Uterus (tissue), 3 donors: ENCODE measurements at regions not wholly inside any gene's neighbourhood (a gene's known extent, or its start where the extent isn't known, plus 50 kb on each side); places are given as distances from the start of the nearest gene placed in this dataset.

Source experiments
- DNase-seq, 2 donors: peaks; one replicate each; pipeline ENCODE4 v3.0.0-alpha.2; 2019 to 2020
- H3K27ac ChIP-seq, 2 donors: fragments of 200-600 bp; sonication (generic); 1 replicate in 1 of 2; 2 replicates in 1 of 2; pipeline ENCODE4 v1.5.1; 2016 to 2018
- H3K27me3 ChIP-seq, 2 donors: fragments of 200-600 bp; sonication (generic); one replicate each; pipeline ENCODE4 v1.5.1; 2018 to 2019; ENCODE audit warnings: control low read depth in 1 of 2
- H3K36me3 ChIP-seq, 2 donors: fragments of 200-600 bp; sonication (generic); one replicate each; pipeline ENCODE4 v1.5.1; 2019; ENCODE audit warnings: control low read depth in 1 of 2
- H3K4me1 ChIP-seq, 2 donors: fragments of 200-600 bp; sonication (generic); one replicate each; pipeline ENCODE4 v1.5.1; 2018 to 2019; ENCODE audit warnings: control low read depth in 1 of 2
- H3K4me3 ChIP-seq, 2 donors: fragments of 200-600 bp; sonication (generic); 1 replicate in 1 of 2; 2 replicates in 1 of 2; pipeline ENCODE4 v1.5.1; 2018 to 2019; ENCODE audit warnings: mild to moderate bottlenecking in 1 of 2
- H3K9me3 ChIP-seq, 2 donors: fragments of 200-600 bp; sonication (generic); one replicate each; pipeline ENCODE4 v1.5.1; 2019; ENCODE audit warnings: control low read depth in 1 of 2
- CTCF ChIP-seq, 4 experiments: fragments of 200-600 bp in 2 of 4; fragments of 450-650 bp in 2 of 4; sonication (generic) in 2 of 4; IDR thresholded peaks; one replicate each; pipeline ENCODE4 v1.5.1; 2016 to 2019; ENCODE audit warnings: antibody characterized with exemption in 4 of 4, mild to moderate bottlenecking in 2 of 4, moderate library complexity in 1 of 4
- POLR2A ChIP-seq, 2 donors: fragments of 450-650 bp; IDR thresholded peaks; one replicate each; pipeline ENCODE4 v1.6.1; 2016; ENCODE audit warnings: antibody characterized with exemption in 2 of 2, mild to moderate bottlenecking in 1 of 2, moderate library complexity in 1 of 2
- intact Hi-C: fragments of 100-400 bp; cut with DNase I; formaldehyde crosslinking; loops from one replicate; pipeline ENCODE4 v1.15.1; 2023; ENCODE audit warnings: low total_unique reads
- donor health status: DM: yes; HTN: yes; CAD: no.

GRCh38 chr6:87875781-87876180 is 171.9 kb upstream of the SPACA1 start:
- H3K4me1 ChIP-seq = no peaks in the 10 kb centered on the region
- no peaks in the 10 kb centered on the region for H3K36me3 ChIP-seq
- no peak for DNase-seq
- no peaks in the 10 kb centered on the region for H3K27me3 ChIP-seq
- TF ChIP-seq POLR2A (IDR thresholded peaks at IDR 0.05) (no peak), CTCF (IDR thresholded peaks at IDR 0.05) (no peak)
- no peaks in the 10 kb centered on the region for H3K9me3 ChIP-seq
- intact Hi-C loops = no loop called here
- no peak overlapping the region for H3K4me3 ChIP-seq
- H3K27ac ChIP-seq = no peak overlapping the region

- no peaks in the 10 kb centered on the region for H3K4me1 ChIP-seq
- TF ChIP-seq POLR2A (IDR thresholded peaks at IDR 0.05) = no peak
- no peak for TF ChIP-seq CTCF (IDR thresholded peaks at IDR 0.05)
- no peak overlapping the region for H3K27ac ChIP-seq
- intact Hi-C loops = no loop called here
- H3K27me3 ChIP-seq = no peaks in the 10 kb centered on the region
- DNase-seq = no peak
- no peak overlapping the region for H3K4me3 ChIP-seq
- no peaks in the 10 kb centered on the region for H3K9me3 ChIP-seq
- H3K36me3 ChIP-seq = no peaks in the 10 kb centered on the region
Measured at GRCh38 chr6:87873556-87873955, 171.5 kb upstream of the AKIRIN2 start.

GRCh38 chr6:87870556-87870955 is 168.5 kb upstream of the AKIRIN2 start:
- Histone ChIP-seq H3K4me3 (no peak overlapping the region), H3K36me3 (no peaks in the 10 kb centered on the region), H3K4me1 (no peaks in the 10 kb centered on the region), H3K9me3 (no peaks in the 10 kb centered on the region), H3K27me3 (no peaks in the 10 kb centered on the region), H3K27ac (peak overlapping the region; percentile 30 to 49)
- no peak for TF ChIP-seq CTCF (IDR thresholded peaks at IDR 0.05)
- TF ChIP-seq POLR2A (IDR thresholded peaks at IDR 0.05) = no peak
- intact Hi-C loops = no loop called here
- DNase-seq = no peak

- H3K4me3 ChIP-seq = no peak overlapping the region
- H3K27me3 ChIP-seq = no peaks in the 10 kb centered on the region
- no peaks in the 10 kb centered on the region for H3K9me3 ChIP-seq
- TF ChIP-seq CTCF (IDR thresholded peaks at IDR 0.05) (no peak), POLR2A (IDR thresholded peaks at IDR 0.05) (no peak)
- intact Hi-C loops = no loop called here
- H3K36me3 ChIP-seq = no peaks in the 10 kb centered on the region
- no peak for DNase-seq
- H3K27ac ChIP-seq = peak overlapping the region in 1 of 2 donors; percentile 49
- H3K4me1 ChIP-seq = no peaks in the 10 kb centered on the region
Measured at GRCh38 chr6:87869064-87869905, 167.3 kb upstream of the AKIRIN2 start.

- Histone ChIP-seq H3K36me3 (no peaks in the 10 kb centered on the region), H3K27ac (no peak overlapping the region), H3K4me3 (no peak overlapping the region), H3K4me1 (no peaks in the 10 kb centered on the region), H3K9me3 (no peaks in the 10 kb centered on the region), H3K27me3 (no peaks in the 10 kb centered on the region)
- TF ChIP-seq CTCF (IDR thresholded peaks at IDR 0.05) = no peak
- TF ChIP-seq POLR2A (IDR thresholded peaks at IDR 0.05) = no peak
- intact Hi-C loops = no loop called here
- no peak for DNase-seq
Measured at GRCh38 chr6:87860902-87861301, 158.9 kb upstream of the AKIRIN2 start.
